HG02943 (cell line): ENCODE measurements at regions not wholly inside any gene's neighbourhood (a gene's known extent, or its start where the extent isn't known, plus 50 kb on each side); places are given as distances from the start of the nearest gene placed in this dataset.
A peak's percentile ranks its signal among the peaks of the same experiment; 100 is the strongest.
"Not testable (repeated sequence)": the region's sequence is repeated elsewhere in the genome, so short reads cannot be mapped to it uniquely, and the experiment has no call there.

Experiments used
- ATAC-seq: cut with Tn5 transposase; IDR thresholded peaks from one replicate; pipeline ENCODE4 v1.9.1; 2021; ENCODE audit warnings: mild to moderate bottlenecking, low read depth, moderate library complexity; ENCODE audit not compliant: unreplicated experiment

GRCh38 chr7:94100723-94101345 lies 96.7 kb upstream of the BET1 start:
- ATAC-seq, result no peak

GRCh38 chr7:94104301-94104700 lies 100.1 kb upstream of the BET1 start:
- no peak for ATAC-seq

- ATAC-seq, result no peak
Observed at GRCh38 chr7:94109556-94109955, 105.4 kb upstream of the BET1 start.

- no peak for ATAC-seq
Observed at GRCh38 chr7:94111009-94111408, 106.9 kb upstream of the BET1 start.

- no peak for ATAC-seq
Observed at GRCh38 chr7:94115316-94115715, 111.2 kb upstream of the BET1 start.

GRCh38 chr7:94123136-94123535 lies 119.0 kb upstream of the BET1 start:
- ATAC-seq, result no peak

- ATAC-seq, result no peak
Observed at GRCh38 chr7:94127026-94127425, 122.9 kb upstream of the BET1 start.

GRCh38 chr7:94128072-94128471 lies 123.9 kb upstream of the BET1 start:
- no peak for ATAC-seq

GRCh38 chr7:94129443-94130140 lies 125.4 kb upstream of the BET1 start:
- no peak for ATAC-seq

- no peak for ATAC-seq
Observed at GRCh38 chr7:94130716-94131115, 126.6 kb upstream of the BET1 start.

- ATAC-seq, result no peak
Observed at GRCh38 chr7:94133460-94133859, 129.3 kb upstream of the BET1 start.

- no peak for ATAC-seq
Observed at GRCh38 chr7:94135180-94135579, 131.0 kb upstream of the BET1 start.

- ATAC-seq, result no peak
Observed at GRCh38 chr7:94142281-94142680, 138.1 kb upstream of the BET1 start.

- ATAC-seq, result no peak
Observed at GRCh38 chr7:94145602-94146001, 141.4 kb upstream of the BET1 start.

GRCh38 chr7:94146408-94146807 lies 142.3 kb upstream of the BET1 start:
- no peak for ATAC-seq

- ATAC-seq, result no peak
Observed at GRCh38 chr7:94149789-94150545, 145.8 kb upstream of the BET1 start.

GRCh38 chr7:94154182-94154581 lies 150.0 kb upstream of the BET1 start:
- ATAC-seq, result no peak

GRCh38 chr7:94154858-94155257 lies 150.7 kb upstream of the BET1 start:
- ATAC-seq, result no peak

GRCh38 chr7:94157659-94158306 lies 153.6 kb upstream of the BET1 start:
- not testable (repeated sequence) for ATAC-seq

GRCh38 chr7:94160719-94161435 lies 156.7 kb upstream of the BET1 start:
- ATAC-seq, result peak; percentile 93

- no peak for ATAC-seq
Observed at GRCh38 chr7:94161476-94161875, 157.3 kb upstream of the BET1 start.
